NCI-H345 (cell line): ENCODE measurements at regions not wholly inside any gene's neighbourhood (a gene's known extent, or its start where the extent isn't known, plus 50 kb on each side); places are given as distances from the start of the nearest gene placed in this dataset.
"Not testable (repeated sequence)": the region's sequence is repeated elsewhere in the genome, so short reads cannot be mapped to it uniquely, and the experiment has no call there.

Source experiments
- DNase-seq: peaks from one replicate; lab custom pipeline; 2025; lab: John Stamatoyannopoulos, UW

DNA sequence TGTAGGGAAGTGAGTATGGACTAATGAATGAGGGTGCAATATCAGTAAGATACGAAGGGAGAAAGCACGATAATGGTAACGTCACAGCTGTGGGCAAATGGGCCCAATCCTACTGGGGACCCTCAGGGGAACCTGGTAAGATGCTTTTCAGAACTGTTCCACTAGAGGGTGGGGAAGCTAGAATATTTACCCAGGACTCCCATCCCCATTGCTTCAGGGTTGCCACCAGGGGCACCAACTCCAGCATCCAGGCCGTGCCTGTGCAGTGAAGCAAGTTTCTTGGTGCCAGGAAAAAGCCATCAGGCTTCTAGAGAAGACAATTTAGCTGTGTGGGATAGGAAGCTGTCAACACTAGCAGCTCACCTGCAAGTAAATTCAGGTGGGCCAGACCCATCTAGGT, 409.3 kb downstream of the AGTPBP1 start:
- no peak for DNase-seq

DNA sequence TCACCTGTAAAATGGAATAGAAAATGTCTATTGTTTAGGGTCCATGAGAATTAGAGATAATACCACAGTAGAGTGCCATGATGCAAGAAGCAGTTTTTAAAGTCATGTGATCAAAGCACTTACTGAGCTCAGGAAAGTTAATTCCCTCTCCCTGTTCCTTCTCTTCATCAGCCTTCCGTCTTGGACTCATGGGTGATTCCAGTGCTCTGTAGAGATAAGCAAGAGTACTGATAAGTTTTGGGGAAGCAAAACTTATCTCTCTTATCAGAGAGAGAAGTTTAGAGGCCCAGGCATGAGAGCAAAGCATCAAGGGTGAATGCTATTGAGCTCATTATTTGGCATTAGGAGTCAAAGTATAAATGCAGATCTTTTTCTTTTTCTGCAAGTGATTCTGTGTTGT, 410.1 kb downstream of the AGTPBP1 start:
- DNase-seq = no peak

DNA sequence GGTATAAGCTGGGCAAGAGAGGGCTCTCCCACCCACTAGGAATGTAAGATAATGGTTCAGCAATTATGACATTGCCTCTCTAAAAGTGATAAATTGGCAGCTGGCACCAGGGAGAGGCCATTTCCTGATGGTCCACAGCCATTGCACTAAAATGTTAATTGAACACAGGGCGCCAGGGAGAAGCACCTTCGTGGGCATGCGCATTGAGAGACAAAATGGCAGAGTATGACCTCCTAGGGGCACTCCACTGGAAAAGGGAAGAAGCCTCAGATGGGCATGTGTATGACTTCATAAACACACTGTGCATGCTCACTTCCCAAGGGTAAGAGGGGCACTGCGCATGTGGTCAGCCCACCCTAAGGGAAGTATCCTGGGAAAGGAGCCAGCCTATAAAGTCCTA, 419.2 kb downstream of the AGTPBP1 start:
- no peak for DNase-seq

DNA sequence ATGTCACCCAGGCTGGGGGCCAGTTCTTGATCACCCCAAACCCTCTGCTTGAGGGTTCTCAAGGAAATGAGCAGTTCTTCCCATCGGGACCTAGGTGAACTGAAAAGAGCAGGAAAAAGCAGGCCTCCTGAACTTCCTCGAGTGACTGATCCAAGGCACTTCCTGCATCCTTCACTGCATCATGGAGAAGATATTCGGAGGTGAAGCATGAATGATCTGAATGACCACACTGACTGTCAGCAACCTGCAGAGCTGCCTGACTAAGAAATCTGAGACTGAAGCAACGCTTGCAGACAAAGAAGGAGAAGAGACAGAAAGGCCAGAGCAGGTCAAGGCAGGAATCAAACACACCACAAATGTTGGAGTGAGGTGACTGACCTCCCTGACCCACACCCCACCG, 420.2 kb downstream of the AGTPBP1 start:
- DNase-seq = no peak

DNA sequence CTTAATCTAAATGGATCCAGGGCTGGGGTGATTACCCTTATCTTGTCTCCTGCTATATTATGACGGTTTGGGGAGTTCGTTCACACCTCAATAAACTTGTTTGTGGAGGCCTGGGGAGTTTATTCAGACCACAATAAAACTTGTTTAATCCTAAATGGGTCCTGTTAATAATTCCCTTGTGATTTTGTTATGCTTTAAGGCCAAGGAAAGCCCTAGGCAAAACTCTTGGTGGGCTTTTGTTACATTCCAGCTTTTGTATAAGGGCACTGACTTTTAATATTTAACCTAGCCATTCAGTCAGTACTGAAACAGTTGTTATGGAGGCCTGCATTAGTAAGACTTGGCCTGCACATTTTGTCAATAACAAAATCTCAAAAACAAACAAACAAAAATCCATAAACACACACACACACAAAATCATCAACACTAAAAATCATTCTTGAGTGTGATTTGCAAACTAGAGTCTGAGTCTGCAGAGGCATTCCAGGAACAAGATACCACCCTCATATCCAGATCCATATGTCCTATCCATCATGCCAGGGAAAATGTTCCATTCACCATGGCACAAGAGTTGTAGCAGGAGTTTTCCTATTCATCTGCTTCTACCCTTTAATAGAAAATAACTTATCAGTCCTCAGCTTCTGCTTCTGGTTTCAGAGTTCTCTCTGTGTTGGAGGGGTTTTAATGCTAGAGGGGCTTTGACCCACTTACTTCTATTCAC, 421.7 kb downstream of the AGTPBP1 start:
- DNase-seq = no peak

DNA sequence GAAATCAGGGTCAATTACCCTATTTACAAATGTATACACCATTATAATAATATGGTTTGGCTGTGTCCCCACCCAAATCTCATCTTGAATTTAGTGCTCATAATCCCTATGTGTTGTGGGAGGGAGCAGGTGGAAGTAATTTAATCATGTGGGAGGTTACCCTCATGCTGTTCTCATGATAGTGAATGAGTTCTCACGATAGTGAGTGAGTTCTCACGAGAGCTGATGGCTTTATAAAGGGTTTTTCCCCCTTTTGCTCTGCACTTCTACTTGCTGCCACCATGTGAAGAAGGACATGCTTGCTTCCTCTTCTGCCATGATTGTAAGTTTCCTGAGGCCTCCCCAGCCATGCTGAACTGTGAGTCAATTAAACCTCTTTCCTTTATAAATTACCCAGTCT, 426.2 kb downstream of the AGTPBP1 start:
- DNase-seq = not testable (repeated sequence)

DNA sequence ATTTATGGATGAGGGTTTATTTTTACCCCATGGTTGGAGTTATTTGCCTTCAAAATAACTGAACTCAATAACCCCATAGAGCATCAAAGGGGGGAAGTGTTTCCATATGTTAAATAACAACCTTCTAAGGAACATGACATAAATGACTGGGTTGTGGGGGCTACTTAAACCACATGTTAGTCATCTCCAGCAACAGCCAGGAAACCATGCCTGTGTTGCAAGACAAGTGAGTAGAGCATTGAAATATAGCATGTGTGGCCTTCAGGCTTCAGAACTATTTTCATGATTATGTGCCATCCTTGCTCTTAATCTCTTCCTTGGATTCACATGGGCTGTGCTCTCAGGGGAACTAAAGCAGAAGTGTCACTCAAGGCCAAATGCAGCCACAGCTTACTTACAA, 431.2 kb downstream of the AGTPBP1 start:
- DNase-seq = no peak

DNA sequence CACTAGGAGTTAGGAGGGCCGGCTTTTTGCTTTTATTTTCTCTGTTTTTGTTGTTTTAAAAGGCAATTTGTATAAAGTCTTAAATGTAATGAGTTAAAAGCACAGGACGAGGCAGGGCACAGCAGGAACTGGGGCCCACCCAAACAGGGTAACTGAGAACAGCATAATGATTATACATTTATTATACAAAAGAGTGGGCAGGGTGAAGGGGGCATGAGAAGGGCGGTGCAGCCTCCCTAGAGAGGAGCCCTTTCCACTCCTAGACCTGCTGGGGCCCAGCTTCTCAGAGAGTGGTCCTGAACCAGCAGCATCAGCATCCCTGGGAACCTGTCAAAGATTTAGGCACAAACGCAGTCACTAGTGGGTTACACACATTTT, 438.0 kb downstream of the AGTPBP1 start:
- DNase-seq = no peak

DNA sequence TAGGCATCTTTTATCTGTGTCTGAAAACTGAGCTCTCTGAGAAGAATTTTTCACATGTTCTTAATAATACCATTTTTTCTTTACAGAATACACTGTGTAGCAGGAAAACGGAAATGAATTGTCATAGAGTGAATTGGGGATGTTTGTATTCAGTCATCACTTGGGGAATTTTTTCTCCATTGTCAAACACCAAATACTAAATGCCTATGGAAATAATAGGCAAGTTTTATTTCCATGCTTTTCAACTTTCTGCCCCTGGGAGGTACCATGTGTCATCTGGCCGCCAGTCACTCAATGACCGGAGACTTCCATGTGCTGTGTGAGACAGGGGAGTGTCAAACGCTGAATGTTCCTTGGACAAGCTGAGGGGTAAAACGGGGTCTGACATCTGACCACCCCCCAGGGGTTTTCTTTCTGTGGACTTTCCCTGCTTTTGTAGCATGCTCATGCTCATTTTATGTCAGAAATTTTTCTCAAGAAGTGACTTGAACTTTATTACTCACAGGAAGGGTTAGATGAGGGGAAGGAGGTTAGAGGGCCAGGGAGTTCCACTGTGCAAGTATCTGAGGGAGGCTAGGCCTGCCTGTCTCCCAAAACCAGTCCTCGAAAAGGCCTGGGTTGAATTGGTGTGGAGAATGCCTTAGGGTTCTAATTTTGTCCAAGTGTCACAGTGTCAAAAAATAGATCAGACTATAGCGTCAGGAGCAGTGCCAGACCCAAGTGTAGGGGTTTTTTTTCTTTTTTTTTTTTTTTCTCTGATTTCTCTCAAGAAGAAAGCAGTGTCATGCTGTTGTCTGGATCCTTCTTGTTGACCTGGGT, 438.6 kb downstream of the AGTPBP1 start:
- no peak for DNase-seq

DNA sequence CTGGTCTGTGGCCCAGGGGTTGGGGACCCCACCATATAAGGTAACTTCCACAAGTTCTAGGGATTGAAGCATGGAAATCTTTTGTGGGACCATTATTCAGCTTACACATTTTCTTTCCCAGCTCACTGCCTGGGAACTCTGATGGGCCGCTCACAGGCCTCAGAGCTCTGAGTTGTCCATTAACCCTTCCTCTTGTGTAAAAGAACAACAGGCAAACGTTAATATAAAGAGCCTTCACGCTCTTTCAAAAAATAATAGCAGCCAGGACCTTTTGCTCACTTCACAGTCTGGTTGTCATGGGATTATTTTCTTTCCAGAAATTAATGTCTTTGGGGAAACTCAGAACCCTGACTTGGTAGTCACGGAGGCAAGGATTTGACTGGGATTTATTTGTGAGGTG, 443.3 kb downstream of the AGTPBP1 start:
- DNase-seq = no peak

DNA sequence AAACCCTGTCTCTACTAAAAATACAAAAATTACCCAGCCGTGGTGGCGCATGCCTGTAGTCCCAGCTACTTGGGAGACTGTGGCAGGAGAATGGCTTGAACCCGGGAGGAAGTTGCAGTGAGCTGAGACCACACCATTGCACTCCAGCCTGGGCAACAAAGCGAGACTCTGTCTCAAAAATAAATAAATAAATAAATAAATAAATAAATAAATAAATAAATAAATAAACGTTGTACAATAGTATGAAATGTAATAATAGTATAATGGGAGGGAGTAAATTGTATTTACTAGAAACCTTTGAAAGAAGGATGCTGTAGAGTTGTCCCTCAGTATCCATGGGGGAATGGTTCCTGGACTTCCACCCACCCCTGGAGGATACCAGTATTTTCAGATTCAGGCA, 446.5 kb downstream of the AGTPBP1 start:
- not testable (repeated sequence) for DNase-seq

DNA sequence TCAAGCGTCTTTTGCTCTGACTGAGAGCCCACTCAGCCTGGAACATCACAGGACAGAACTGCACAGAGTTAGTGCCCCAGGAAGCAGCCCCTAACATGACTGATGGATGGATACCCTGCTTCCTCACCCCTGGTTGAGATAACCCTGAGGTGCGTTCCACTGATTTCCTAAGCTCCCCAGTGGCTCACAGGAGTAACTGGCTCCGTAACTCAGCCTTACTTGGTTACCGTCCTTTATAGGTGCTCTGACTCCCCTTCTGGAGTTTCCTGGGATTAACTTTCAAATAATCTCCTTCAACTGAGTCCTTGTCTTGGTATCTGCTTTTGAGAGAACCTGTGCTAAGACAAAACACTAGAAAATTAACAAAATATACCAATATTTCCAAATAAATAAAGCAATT, 449.5 kb downstream of the AGTPBP1 start:
- no peak for DNase-seq

DNA sequence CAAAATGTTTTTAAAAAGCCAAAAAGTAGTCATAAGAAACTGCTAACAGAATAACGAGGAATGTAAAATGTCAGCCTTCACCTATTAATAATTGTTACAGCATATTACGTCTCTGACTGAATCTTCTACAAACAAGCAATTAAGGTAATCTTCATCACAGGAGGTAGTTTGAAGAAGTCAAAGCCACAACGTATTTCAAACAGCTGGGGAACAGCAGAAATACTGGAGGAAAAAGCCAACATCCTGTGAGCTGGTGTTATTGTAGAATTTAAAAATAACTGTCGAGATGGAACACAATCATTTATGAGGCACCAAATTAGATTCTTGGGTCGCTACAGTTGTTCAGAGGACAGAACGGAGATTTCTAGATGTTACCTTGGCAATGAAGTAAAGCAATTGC, 450.5 kb downstream of the AGTPBP1 start:
- no peak for DNase-seq

DNA sequence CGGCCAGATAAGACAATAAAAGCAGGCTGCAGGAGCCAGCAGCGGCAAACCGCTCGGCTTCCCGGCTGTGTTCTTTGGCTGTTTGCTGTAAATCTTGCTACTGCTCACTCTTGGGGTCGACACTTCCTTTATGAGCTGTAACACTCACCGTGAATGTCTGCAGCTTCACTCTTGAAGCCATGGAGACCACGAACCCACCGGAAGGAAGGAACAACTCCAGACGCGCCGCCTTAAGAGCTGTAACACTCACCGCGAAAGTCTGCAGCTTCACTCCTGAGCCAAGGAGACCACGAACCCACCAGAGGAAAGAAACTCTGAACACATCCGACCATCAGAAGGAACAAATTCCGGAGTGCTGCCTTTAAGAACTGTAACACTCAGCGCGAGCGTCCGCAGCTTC, 451.7 kb downstream of the AGTPBP1 start:
- no peak for DNase-seq

DNA sequence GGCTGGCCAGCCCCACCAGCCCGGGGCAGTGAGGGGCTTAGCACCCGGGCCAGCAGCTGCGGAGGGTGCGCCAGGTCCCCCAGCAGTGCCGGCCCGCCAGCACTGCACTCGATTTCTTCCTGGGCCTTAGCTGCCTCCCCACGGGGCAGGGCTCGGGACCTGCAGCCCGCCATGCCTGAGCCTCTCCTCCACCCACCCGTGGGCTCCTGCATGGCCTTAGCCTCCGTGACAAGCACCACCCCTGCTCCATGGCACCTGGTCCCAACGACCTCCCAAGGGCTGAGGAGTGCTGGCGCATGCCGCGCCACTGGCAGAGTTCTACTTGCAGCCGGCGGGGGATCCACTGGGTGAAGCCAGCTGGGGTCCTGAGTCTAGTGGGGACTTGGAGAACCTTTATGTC, 452.6 kb downstream of the AGTPBP1 start:
- no peak for DNase-seq

DNA sequence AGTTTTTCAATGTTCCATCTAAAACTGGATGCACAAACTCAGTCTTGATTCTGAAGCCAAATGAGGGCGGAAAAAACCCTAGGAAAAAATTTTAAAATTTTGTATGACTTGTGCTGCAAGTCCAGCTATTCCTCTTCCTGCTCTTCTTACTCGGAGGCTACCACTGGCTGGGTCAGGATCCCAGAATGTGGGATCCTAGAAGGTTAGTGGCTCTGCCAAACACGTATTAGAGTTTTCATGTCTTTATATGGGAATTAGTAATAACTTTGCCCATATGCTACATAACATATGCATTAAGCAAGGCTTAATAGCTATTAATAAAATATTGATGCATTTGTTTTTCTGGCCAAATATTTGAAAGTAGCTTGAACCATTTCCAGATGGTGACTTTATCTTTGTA, 458.3 kb downstream of the AGTPBP1 start:
- no peak for DNase-seq

DNA sequence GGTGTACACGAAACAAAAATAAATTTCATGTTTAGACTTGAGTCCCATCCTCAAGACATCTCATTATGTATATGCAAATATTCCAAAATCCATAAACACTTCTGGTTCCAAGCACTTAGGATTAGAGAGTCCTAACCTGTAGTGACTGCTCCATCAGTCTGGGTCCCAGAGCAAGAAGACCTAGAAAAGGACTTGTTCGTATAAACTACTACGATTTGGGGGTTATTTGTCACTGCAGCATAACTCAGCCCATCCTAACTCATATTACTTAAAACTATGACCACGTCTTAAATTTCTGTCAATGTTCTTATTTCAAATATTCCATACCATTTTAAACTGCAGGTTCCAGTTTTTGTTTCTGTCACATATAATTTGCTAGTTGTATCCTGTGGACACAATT, 463.0 kb downstream of the AGTPBP1 start:
- DNase-seq = no peak

DNA sequence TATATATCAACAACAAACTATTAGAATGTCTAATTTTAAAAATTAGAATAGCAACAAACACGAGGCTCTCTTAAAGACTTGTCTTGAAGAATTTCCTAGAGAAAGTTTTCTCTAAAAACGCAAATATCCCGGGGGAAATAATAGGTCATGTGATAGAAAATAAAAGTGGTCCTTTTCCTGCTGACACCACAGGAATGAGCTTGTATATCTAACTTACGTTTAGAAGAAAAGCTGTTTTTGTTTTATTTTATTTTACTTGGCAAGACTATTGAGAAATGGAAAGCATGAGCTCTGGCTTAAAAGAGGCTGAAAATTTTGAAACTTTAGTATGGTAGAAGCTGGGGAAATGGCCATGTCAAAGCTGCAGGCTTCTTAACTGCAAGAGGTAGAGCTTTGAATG, 465.0 kb downstream of the AGTPBP1 start:
- no peak for DNase-seq

DNA sequence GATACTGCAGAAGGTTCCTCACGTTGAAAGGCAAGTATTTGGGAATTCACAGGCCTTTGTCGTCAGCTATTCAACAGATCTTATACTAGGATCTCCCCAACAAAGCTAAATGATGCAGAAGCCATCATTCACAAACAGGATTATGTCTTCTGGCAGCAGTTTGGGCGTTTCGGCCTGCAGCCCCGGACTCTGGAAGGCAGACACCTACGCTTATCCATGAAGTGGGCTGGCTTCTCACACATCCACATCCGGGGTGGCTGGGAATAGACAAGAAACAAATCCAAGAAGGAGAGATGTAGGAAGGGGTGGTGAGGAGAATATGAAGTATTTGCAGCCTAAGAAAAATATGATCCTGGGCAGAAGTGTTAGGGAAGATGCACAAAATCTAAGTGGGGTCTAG, 471.9 kb downstream of the AGTPBP1 start:
- no peak for DNase-seq

DNA sequence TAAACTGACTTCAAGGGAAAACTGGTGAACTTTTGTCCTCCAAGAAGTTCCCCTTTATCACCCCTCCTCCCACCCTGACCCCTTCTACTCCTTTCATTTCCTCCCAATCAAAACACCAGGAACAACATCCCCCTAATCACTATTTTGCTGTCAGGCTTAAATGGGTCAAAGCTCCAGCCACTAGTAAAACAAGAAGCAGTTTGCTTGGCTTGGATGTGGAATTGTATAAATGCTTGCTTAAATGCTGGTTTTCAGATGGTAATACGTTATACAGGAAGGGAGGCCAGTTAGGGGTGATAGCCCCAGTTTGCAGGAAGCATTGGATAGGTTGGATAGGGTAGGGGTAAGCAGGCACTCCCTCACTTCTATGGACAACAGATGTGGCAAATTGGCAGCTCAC, 473.6 kb downstream of the AGTPBP1 start:
- no peak for DNase-seq

DNA sequence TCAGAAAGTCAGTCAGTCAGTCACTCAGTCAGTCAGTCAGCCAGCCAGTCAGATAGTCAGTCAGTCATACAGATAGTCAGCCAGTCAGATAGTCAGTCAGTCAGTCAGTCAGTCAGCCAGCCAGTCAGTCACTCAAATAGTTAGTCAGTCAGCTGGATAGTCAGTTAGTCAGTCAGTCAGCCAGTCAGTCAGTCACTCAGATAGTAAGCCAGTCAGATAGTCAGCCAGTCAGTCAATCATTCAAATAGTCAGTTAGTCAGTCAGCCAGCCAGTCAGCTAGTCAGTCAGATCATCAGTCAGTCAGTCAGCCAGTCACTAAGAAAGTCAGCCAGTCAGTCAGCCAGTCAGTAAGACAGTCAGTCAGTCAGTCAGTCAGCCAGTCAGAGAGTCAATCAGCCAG, 477.1 kb downstream of the AGTPBP1 start:
- DNase-seq = no peak

DNA sequence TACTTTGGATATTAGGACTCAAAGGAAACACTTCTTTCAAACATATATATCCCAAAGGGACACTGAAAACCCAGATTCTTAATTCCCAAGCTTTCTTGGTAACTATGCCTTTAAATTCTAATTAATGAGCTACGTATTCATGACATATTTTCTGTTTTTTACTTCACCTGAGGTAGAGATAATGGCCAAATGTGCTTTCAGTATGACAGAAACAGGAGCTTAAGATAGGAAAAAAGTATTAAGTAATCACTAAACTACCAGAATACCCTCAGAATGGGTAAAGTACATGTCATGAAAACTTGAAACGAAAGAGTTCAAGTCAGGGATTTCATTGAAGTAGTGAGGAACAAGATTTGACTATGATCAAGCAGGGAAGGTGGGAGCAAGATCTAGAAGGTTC, 478.5 kb downstream of the AGTPBP1 start:
- DNase-seq = no peak

DNA sequence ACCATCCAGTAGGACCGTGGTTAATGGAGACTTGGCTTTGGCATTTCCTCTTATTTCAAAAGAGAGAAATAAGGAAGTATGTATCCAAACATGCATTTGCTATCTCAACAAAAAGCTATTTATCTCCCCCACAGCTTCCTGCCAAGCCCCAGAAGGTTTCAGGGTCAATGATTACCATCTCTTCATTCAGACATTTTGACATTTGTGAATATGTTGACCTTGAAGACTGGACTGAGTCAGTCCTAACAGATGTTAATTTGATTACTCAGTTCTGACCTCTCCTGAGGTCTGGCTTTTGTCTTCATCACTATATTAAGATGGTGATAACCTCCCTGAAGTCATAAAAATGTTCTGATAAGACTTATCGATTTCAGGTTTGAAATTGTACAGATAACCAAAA, 479.4 kb downstream of the AGTPBP1 start:
- no peak for DNase-seq
